SJCRH30 (cell line): ENCODE measurements at regions not wholly inside any gene's neighbourhood (a gene's known extent, or its start where the extent isn't known, plus 50 kb on each side); places are given as distances from the start of the nearest gene placed in this dataset.
"Not testable (repeated sequence)": the region's sequence is repeated elsewhere in the genome, so short reads cannot be mapped to it uniquely, and the experiment has no call there.

Experiments used
- DNase-seq, 2 experiments: peaks; one replicate each; pipeline ENCODE4 v3.0.0-alpha.2; 2015 to 2020
- H3K27ac ChIP-seq: fragments of 250-450 bp; sonication (Bioruptor Pico); 2 replicates; pipeline ENCODE4 v1.5.1; 2020; ENCODE audit warnings: mild to moderate bottlenecking, moderate library complexity
- H3K27me3 ChIP-seq: fragments of 250-450 bp; sonication (Bioruptor Pico); 2 replicates; pipeline ENCODE4 v1.5.1; 2020; ENCODE audit warnings: mild to moderate bottlenecking, moderate library complexity
- H3K36me3 ChIP-seq: fragments of 250-450 bp; sonication (Bioruptor Pico); 2 replicates; pipeline ENCODE4 v1.5.1; 2020; ENCODE audit warnings: mild to moderate bottlenecking, moderate library complexity
- H3K4me1 ChIP-seq: fragments of 250-450 bp; sonication (Bioruptor Pico); 2 replicates; pipeline ENCODE4 v1.5.1; 2020; ENCODE audit warnings: mild to moderate bottlenecking, moderate library complexity
- H3K4me3 ChIP-seq: fragments of 250-450 bp; sonication (Bioruptor Pico); 2 replicates; pipeline ENCODE4 v1.5.1; 2020; ENCODE audit warnings: mild to moderate bottlenecking, moderate library complexity
- H3K9me3 ChIP-seq: fragments of 250-450 bp; sonication (Bioruptor Pico); replicated peaks from 2 replicates; pipeline ENCODE4 v1.5.1; 2020; ENCODE audit warnings: mild to moderate bottlenecking, moderate library complexity

GRCh38 chr3:81105789-81106488 lies 655.5 kb downstream of the GBE1 start:
- no peaks in the 10 kb centered on the region for H3K27me3 ChIP-seq
- no peaks in the 10 kb centered on the region for H3K36me3 ChIP-seq
- no peaks in the 10 kb centered on the region for H3K4me1 ChIP-seq
- H3K27ac ChIP-seq: no peak overlapping the region
- H3K4me3 ChIP-seq: no peak overlapping the region
- DNase-seq: peak in 1 of 2 experiments; percentile 1
- H3K9me3 ChIP-seq: no peaks in the 10 kb centered on the region

- Histone ChIP-seq H3K9me3 (no peaks in the 10 kb centered on the region), H3K4me1 (no peaks in the 10 kb centered on the region), H3K36me3 (no peaks in the 10 kb centered on the region), H3K27me3 (no peaks in the 10 kb centered on the region), H3K27ac (no peak overlapping the region), H3K4me3 (no peak overlapping the region)
- no peak for DNase-seq
Observed at GRCh38 chr3:81105206-81105605, 656.2 kb downstream of the GBE1 start.

- no peaks in the 10 kb centered on the region for H3K9me3 ChIP-seq
- no peak for DNase-seq
- H3K27me3 ChIP-seq: no peaks in the 10 kb centered on the region
- no peaks in the 10 kb centered on the region for H3K4me1 ChIP-seq
- no peak overlapping the region for H3K4me3 ChIP-seq
- H3K27ac ChIP-seq: no peak overlapping the region
- H3K36me3 ChIP-seq: no peaks in the 10 kb centered on the region
Observed at GRCh38 chr3:81097889-81098288, 663.6 kb downstream of the GBE1 start.

- Histone ChIP-seq H3K4me3 (no peak overlapping the region), H3K27me3 (no peaks in the 10 kb centered on the region), H3K27ac (no peak overlapping the region), H3K36me3 (no peaks in the 10 kb centered on the region), H3K4me1 (no peaks in the 10 kb centered on the region), H3K9me3 (no peaks in the 10 kb centered on the region)
- no peak for DNase-seq
Observed at GRCh38 chr3:81095956-81096355, 665.5 kb downstream of the GBE1 start.

- no peaks in the 10 kb centered on the region for H3K27me3 ChIP-seq
- H3K4me1 ChIP-seq: no peaks in the 10 kb centered on the region
- no peak for DNase-seq
Observed at GRCh38 chr3:81094986-81095385, 666.5 kb downstream of the GBE1 start.

GRCh38 chr3:81087607-81088006 lies 673.8 kb downstream of the GBE1 start:
- Histone ChIP-seq H3K4me3 (no peak overlapping the region), H3K27me3 (no peaks in the 10 kb centered on the region), H3K27ac (no peak overlapping the region), H3K4me1 (no peaks in the 10 kb centered on the region), H3K36me3 (no peaks in the 10 kb centered on the region), H3K9me3 (no peaks in the 10 kb centered on the region)
- DNase-seq: no peak

More at GRCh38 chr3:81094986-81095385, 666.5 kb downstream of the GBE1 start:
- Histone ChIP-seq H3K36me3 (no peaks in the 10 kb centered on the region), H3K27ac (no peak overlapping the region), H3K4me3 (no peak overlapping the region), H3K9me3 (no peaks in the 10 kb centered on the region)

GRCh38 chr3:81086348-81086747 lies 675.1 kb downstream of the GBE1 start:
- H3K9me3 ChIP-seq: no peaks in the 10 kb centered on the region
- no peak overlapping the region for H3K4me3 ChIP-seq
- no peak overlapping the region for H3K27ac ChIP-seq
- no peaks in the 10 kb centered on the region for H3K36me3 ChIP-seq
- no peaks in the 10 kb centered on the region for H3K4me1 ChIP-seq
- DNase-seq: no peak
- H3K27me3 ChIP-seq: no peaks in the 10 kb centered on the region

- H3K4me3 ChIP-seq: no peak overlapping the region
- no peaks in the 10 kb centered on the region for H3K27me3 ChIP-seq
- H3K4me1 ChIP-seq: no peaks in the 10 kb centered on the region
- DNase-seq: no peak
- H3K27ac ChIP-seq: no peak overlapping the region
- no peaks in the 10 kb centered on the region for H3K9me3 ChIP-seq
- no peaks in the 10 kb centered on the region for H3K36me3 ChIP-seq
Observed at GRCh38 chr3:81080608-81081007, 680.8 kb downstream of the GBE1 start.

- Histone ChIP-seq H3K9me3 (no peaks in the 10 kb centered on the region), H3K4me3 (no peak overlapping the region), H3K36me3 (no peaks in the 10 kb centered on the region), H3K27me3 (no peaks in the 10 kb centered on the region), H3K27ac (no peak overlapping the region), H3K4me1 (no peaks in the 10 kb centered on the region)
- no peak for DNase-seq
Observed at GRCh38 chr3:81072591-81072990, 688.9 kb downstream of the GBE1 start.

GRCh38 chr3:81068546-81068945 lies 692.9 kb downstream of the GBE1 start:
- DNase-seq: no peak
- Histone ChIP-seq H3K4me3 (no peak overlapping the region), H3K4me1 (no peaks in the 10 kb centered on the region), H3K9me3 (no peaks in the 10 kb centered on the region), H3K36me3 (no peaks in the 10 kb centered on the region), H3K27ac (no peak overlapping the region), H3K27me3 (no peaks in the 10 kb centered on the region)

GRCh38 chr3:81063896-81064295 lies 697.5 kb downstream of the GBE1 start:
- H3K9me3 ChIP-seq: no peaks in the 10 kb centered on the region
- DNase-seq: no peak
- H3K27me3 ChIP-seq: no peaks in the 10 kb centered on the region
- no peaks in the 10 kb centered on the region for H3K36me3 ChIP-seq
- no peak overlapping the region for H3K27ac ChIP-seq
- no peaks in the 10 kb centered on the region for H3K4me1 ChIP-seq
- no peak overlapping the region for H3K4me3 ChIP-seq

GRCh38 chr3:81051133-81051532 lies 710.3 kb downstream of the GBE1 start:
- H3K4me3 ChIP-seq: not testable (repeated sequence)

GRCh38 chr3:81048058-81048665 lies 713.3 kb downstream of the GBE1 start:
- H3K9me3 ChIP-seq: no peaks in the 10 kb centered on the region
- no peak overlapping the region for H3K4me3 ChIP-seq
- no peaks in the 10 kb centered on the region for H3K4me1 ChIP-seq

More at GRCh38 chr3:81051133-81051532, 710.3 kb downstream of the GBE1 start:
- not testable (repeated sequence) for H3K27me3 ChIP-seq, H3K36me3 ChIP-seq, DNase-seq, H3K9me3 ChIP-seq, H3K4me1 ChIP-seq, H3K27ac ChIP-seq

GRCh38 chr3:81045976-81046375 lies 715.5 kb downstream of the GBE1 start:
- Histone ChIP-seq H3K4me3 (no peak overlapping the region), H3K27me3 (no peaks in the 10 kb centered on the region), H3K27ac (no peak overlapping the region), H3K36me3 (no peaks in the 10 kb centered on the region), H3K9me3 (no peaks in the 10 kb centered on the region), H3K4me1 (no peaks in the 10 kb centered on the region)
- DNase-seq: no peak

More at GRCh38 chr3:81048058-81048665, 713.3 kb downstream of the GBE1 start:
- DNase-seq: no peak
- no peaks in the 10 kb centered on the region for H3K36me3 ChIP-seq
- H3K27ac ChIP-seq: no peak overlapping the region
- H3K27me3 ChIP-seq: no peaks in the 10 kb centered on the region

GRCh38 chr3:81045246-81045645 lies 716.2 kb downstream of the GBE1 start:
- Histone ChIP-seq H3K27ac (no peak overlapping the region), H3K27me3 (no peaks in the 10 kb centered on the region), H3K9me3 (no peaks in the 10 kb centered on the region), H3K36me3 (no peaks in the 10 kb centered on the region), H3K4me1 (no peaks in the 10 kb centered on the region), H3K4me3 (no peak overlapping the region)
- no peak for DNase-seq

- H3K9me3 ChIP-seq: no peaks in the 10 kb centered on the region
- no peak overlapping the region for H3K27ac ChIP-seq
- no peak for DNase-seq
- H3K4me1 ChIP-seq: no peaks in the 10 kb centered on the region
- H3K4me3 ChIP-seq: no peak overlapping the region
- no peaks in the 10 kb centered on the region for H3K27me3 ChIP-seq
- no peaks in the 10 kb centered on the region for H3K36me3 ChIP-seq
Observed at GRCh38 chr3:81043660-81044199, 717.7 kb downstream of the GBE1 start.
